ENCODE measurements at regions not wholly inside any gene's neighbourhood (a gene's known extent, or its start where the extent isn't known, plus 50 kb on each side); places are given as distances from the start of the nearest gene placed in this dataset.

GRCh38 chr11:121368364-121369240 lies 76.0 kb downstream of the SC5D start:
- TF ChIP-seq TARDBP (IDR thresholded peaks at IDR 0.05), result no peak
- no peak for TF ChIP-seq PKNOX1 (IDR thresholded peaks at IDR 0.05)
- no peak for TF ChIP-seq SP1 (IDR thresholded peaks at IDR 0.05)
- TF ChIP-seq FOXA1 (IDR thresholded peaks at IDR 0.05), result no peak
- no peak for TF ChIP-seq ELF4 (IDR thresholded peaks at IDR 0.05)
- no peak for TF ChIP-seq FOXM1 (IDR thresholded peaks at IDR 0.05; ENCODE audit: borderline replicate concordance)
- TF ChIP-seq FOXK2 (IDR thresholded peaks at IDR 0.05), result no peak
- no peak for TF ChIP-seq NFRKB (IDR thresholded peaks at IDR 0.05)
- TF ChIP-seq LEF1 (IDR thresholded peaks at IDR 0.05; ENCODE audit: borderline replicate concordance), result no peak
- no peak for TF ChIP-seq SUZ12 (IDR thresholded peaks at IDR 0.05)
- TF ChIP-seq L3MBTL2 (conservative IDR thresholded peaks at IDR 0.05), result no peak
- no peak for TF ChIP-seq BHLHE40 (IDR thresholded peaks at IDR 0.05; ENCODE audit: borderline replicate concordance)
- TF ChIP-seq CTBP1 (IDR thresholded peaks at IDR 0.05; ENCODE audit: borderline replicate concordance), result no peak

All from HEK293T (cell line).